HUDEP-2 (cell line): ENCODE measurements at regions not wholly inside any gene's neighbourhood (a gene's known extent, or its start where the extent isn't known, plus 50 kb on each side); places are given as distances from the start of the nearest gene placed in this dataset.
"Not testable (repeated sequence)": the region's sequence is repeated elsewhere in the genome, so short reads cannot be mapped to it uniquely, and the experiment has no call there.

ENCODE experiments used
- DNase-seq, 76 experiments: peaks; one replicate each; lab custom pipeline; 2025; ENCODE audit not compliant: unreplicated experiment in 76 of 76; lab: John Stamatoyannopoulos, UW

GRCh38 chr11:135017296-135017695, 605.3 kb upstream of the B3GAT1 start:
- DNase-seq: no peak

GRCh38 chr11:135015966-135016365, 603.9 kb upstream of the B3GAT1 start:
- DNase-seq: no peak

- not testable (repeated sequence) for DNase-seq
Observed at GRCh38 chr11:135011313-135011712, 599.3 kb upstream of the B3GAT1 start.

- DNase-seq: no peak
Observed at GRCh38 chr11:135009125-135009524, 597.1 kb upstream of the B3GAT1 start.

GRCh38 chr11:135008412-135008811, 596.4 kb upstream of the B3GAT1 start:
- no peak for DNase-seq

DNA sequence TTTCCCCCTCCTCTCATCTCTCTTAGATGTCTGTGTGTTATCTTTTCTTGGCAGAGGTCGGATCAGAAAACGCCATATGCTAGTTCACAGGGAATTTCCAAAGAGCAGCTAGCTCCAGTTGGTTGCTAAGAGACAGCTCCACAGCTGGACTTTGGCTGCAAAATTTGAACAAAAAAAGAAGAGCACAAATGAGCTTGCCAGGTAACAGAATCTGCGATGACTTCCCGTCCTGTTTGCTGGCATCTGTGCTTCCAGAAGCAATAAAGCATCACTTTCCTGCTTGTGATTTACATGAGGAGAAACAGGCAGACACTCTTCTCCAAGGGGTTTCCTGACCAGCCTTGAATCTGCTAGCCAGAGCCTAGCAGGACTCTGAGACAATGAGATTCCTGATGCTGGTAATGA, 596.0 kb upstream of the B3GAT1 start:
- DNase-seq: no peak

DNA sequence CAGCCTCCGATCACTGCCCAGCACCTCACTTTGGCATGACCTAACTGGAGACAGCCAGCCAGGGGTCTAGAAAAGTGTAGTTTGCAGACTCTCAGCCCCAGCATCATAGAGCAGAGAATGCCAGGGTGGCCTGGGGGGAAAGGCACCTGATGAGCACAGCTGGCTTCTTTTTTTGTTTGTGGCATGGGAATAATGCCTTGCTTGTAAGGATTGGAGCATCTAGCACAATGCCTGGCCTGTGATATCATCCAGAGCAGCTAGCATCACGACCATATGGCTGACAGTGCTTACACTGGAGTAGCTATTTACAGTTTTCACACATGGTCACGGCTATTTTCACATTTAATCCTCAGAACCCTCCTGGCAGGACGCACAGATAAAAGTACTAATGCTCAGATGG, 594.8 kb upstream of the B3GAT1 start:
- DNase-seq: no peak

DNA sequence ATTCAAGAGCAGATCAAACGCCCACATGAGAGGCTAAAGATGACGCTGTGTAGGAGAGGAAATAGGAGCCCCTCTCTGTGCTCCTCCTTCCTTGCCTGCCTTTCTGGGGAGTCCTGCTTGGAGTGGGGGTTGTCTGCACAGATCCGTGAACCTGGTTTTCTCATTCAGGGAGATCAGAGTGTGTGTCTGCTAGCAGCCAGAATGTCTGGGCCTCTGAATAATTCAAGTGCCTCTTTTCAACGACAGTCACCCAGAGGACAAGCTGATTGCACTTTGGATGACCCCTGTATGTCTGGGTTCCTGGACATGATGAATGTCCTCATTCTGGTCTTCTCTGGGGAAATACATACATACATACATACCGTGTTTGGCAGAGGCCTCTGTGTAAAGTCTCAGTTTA, 592.5 kb upstream of the B3GAT1 start:
- DNase-seq: no peak

GRCh38 chr11:135002236-135002635, 590.2 kb upstream of the B3GAT1 start:
- DNase-seq: no peak

GRCh38 chr11:135001581-135001980, 589.5 kb upstream of the B3GAT1 start:
- no peak for DNase-seq

GRCh38 chr11:135001065-135001464, 589.0 kb upstream of the B3GAT1 start:
- not testable (repeated sequence) for DNase-seq

GRCh38 chr11:134999590-134999989, 587.5 kb upstream of the B3GAT1 start:
- DNase-seq: no peak

GRCh38 chr11:134997652-134998320, 585.7 kb upstream of the B3GAT1 start:
- no peak for DNase-seq

DNA sequence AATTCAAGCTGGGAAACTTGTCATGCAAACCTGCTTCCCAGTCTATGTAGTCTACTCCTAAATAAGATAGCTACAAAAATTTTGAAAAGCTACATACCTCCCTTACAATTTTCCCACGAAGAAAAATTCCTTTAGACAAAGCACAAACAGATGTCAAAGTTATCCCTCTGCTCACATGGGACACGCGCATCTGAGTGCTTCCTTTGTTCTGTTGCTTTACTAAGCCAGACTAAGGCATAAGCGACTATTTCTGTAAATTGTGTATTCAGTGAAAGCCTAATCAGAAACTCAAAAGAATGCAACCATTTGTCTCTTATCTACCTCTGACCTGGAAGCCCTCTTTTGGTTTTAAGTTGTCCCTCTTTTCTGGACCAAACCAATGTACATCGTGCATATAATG, 583.7 kb upstream of the B3GAT1 start:
- DNase-seq: no peak

- no peak for DNase-seq
Observed at GRCh38 chr11:134994431-134994830, 582.4 kb upstream of the B3GAT1 start.

- no peak for DNase-seq
Observed at GRCh38 chr11:134993691-134994243, 581.7 kb upstream of the B3GAT1 start.

- no peak for DNase-seq
Observed at GRCh38 chr11:134992981-134993380, 580.9 kb upstream of the B3GAT1 start.

DNA sequence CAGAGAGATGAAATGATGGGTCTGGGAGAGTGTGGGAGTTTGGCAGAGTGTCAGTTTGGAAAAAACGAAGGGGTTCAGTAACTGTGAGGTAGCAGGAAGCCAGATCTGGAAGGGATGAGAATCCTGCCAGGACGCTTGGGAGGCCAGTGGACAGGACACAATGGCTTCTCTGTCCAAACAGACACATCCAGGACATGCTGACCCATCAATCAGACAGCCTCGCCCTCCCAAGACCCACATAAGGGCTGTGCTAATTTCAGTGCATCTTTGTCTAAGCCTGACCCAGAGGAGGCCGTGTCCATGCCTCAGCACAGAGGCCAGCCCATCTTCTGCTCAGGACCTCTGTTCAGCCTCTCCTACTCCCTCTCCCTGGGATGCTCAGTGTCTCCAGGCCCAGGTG, 576.5 kb upstream of the B3GAT1 start:
- no peak for DNase-seq

DNA sequence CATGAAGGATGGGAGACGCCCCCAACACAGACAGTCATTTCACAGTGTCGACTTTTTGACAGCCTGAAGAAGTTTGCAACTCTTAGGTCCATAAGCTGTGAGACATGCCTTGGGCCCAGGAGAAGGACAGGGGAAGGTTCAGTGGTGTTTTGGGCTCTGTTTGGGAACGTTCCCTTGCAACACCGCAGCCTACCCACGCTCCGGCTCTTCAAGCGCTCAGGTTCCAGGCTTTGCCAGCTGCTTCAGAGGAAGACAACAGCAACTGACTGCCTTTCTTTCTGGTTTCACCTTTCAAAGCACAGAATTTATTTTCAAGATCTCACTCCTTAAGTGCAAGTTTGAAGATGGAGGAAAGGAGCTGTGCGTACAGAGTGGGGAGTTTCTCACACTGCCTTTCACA, 575.8 kb upstream of the B3GAT1 start:
- DNase-seq: no peak

GRCh38 chr11:134987223-134987768, 575.3 kb upstream of the B3GAT1 start:
- no peak for DNase-seq

GRCh38 chr11:134984421-134984820, 572.4 kb upstream of the B3GAT1 start:
- DNase-seq: no peak

GRCh38 chr11:134982432-134982831, 570.4 kb upstream of the B3GAT1 start:
- DNase-seq: not testable (repeated sequence)
